Activated T-cell treated with anti-CD3 and anti-CD28 coated beads, Interleukin-2, amount 50 U/mL, for 48 hours (primary cell): ENCODE measurements at regions not wholly inside any gene's neighbourhood (a gene's known extent, or its start where the extent isn't known, plus 50 kb on each side); places are given as distances from the start of the nearest gene placed in this dataset.

Experiments used
- DNase-seq, 2 experiments: peaks; one replicate each; pipeline ENCODE4 v3.0.0-alpha.2; 2020

DNA sequence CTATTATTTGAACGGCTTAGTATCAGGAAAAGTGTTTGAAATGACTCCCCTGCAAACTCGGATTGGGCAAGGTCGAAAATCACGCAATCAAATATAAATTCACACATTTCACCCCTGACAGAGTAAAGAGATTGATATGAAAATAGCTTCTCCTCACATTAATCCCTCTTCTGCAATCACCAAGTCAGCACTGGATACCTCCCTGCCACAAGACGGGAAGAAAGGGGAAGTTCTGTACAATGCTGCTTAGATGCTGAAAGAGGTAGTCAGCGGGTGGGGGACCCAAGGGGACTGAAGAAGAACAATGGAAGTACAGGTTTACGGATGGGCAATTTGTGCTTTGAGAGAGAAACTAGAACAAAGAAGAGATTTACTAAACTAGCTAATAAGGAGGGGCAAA is 72.0 kb upstream of the ANK3 start:
- DNase-seq: no peak

- no peak for DNase-seq
These were observed 70.2 kb upstream of the ANK3 start for GRCh38 chr10:60459701-60460457.

- DNase-seq: no peak
These were observed 66.4 kb upstream of the ANK3 start for GRCh38 chr10:60456053-60456452.

GRCh38 chr10:60454336-60454735 is 64.7 kb upstream of the ANK3 start:
- DNase-seq: no peak

GRCh38 chr10:60453036-60453435 is 63.4 kb upstream of the ANK3 start:
- no peak for DNase-seq

DNA sequence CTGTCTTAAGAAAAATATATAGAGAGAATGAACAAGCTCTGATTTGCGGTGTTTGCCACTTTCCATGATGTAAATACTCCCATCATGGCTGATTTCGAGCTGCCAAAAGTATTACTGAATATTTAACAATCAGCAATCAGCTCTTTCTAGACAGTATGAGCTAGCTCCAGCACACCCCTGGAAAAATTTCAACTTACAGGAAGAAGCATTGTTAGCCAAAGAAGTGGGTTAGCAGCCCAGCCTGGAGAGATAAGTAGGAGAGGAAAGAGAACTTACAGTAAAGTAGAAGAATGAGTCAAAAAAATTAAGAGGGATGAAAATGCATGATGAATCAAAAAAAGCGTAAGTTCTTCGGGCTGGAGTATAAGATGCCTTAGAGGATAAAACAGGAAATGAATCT is 60.6 kb upstream of the ANK3 start:
- DNase-seq: no peak

- DNase-seq: no peak
These were observed 58.6 kb upstream of the ANK3 start for GRCh38 chr10:60448246-60448645.

GRCh38 chr10:60446851-60447250 is 57.2 kb upstream of the ANK3 start:
- no peak for DNase-seq

GRCh38 chr10:60446070-60446833 is 56.6 kb upstream of the ANK3 start:
- DNase-seq: no peak

GRCh38 chr10:60444494-60445064 is 54.9 kb upstream of the ANK3 start:
- DNase-seq: no peak

GRCh38 chr10:60443346-60443745 is 53.7 kb upstream of the ANK3 start:
- no peak for DNase-seq

GRCh38 chr10:60441515-60441914 is 51.8 kb upstream of the ANK3 start:
- no peak for DNase-seq

DNA sequence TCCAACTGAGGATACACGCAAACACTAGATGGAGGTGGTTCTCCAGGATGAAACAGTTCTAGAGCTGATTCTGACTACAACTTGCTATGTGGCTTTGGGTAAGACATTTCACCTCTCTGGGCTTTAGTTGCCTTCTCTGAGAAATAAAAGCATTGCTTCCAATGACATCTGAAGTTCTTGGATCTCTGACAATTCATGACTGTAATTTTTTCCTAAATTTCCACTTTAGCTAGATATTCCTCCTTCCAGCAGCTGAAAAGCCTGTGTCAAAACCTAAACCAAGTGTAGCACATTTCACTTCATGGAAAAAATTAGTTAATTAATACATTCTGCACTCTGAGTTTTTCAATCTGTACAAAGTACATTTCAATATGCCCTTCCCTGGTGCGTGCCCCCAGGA is 50.0 kb upstream of the ANK3 start:
- no peak for DNase-seq
